WERI-Rb-1 (cell line): ENCODE measurements at regions not wholly inside any gene's neighbourhood (a gene's known extent, or its start where the extent isn't known, plus 50 kb on each side); places are given as distances from the start of the nearest gene placed in this dataset.

Experiments used
- DNase-seq: peaks from one replicate; pipeline ENCODE4 v3.0.0-alpha.2; 2020
- H3K27ac ChIP-seq: fragments of 250-450 bp; sonication (Bioruptor Pico); 2 replicates; pipeline ENCODE4 v1.5.1; 2020; ENCODE audit warnings: mild to moderate bottlenecking, moderate library complexity
- H3K27me3 ChIP-seq: fragments of 250-450 bp; sonication (Bioruptor Pico); 2 replicates; pipeline ENCODE4 v1.5.1; 2021; ENCODE audit warnings: mild to moderate bottlenecking, low read depth, moderate library complexity; ENCODE audit not compliant: insufficient read depth, severe bottlenecking
- H3K36me3 ChIP-seq: fragments of 250-450 bp; sonication (Bioruptor Pico); 2 replicates; pipeline ENCODE4 v1.5.1; 2020; ENCODE audit warnings: mild to moderate bottlenecking, moderate library complexity
- H3K4me3 ChIP-seq: 2 replicates; pipeline ENCODE4 v1.5.1; 2011; ENCODE audit warnings: low read depth, mild to moderate bottlenecking, control low read depth, low read length
- H3K9me3 ChIP-seq: fragments of 250-450 bp; sonication (Bioruptor Pico); 2 replicates; pipeline ENCODE4 v1.5.1; 2021; ENCODE audit warnings: mild to moderate bottlenecking, moderate library complexity; ENCODE audit not compliant: severe bottlenecking
- CTCF ChIP-seq: IDR thresholded peaks from 2 replicates; pipeline ENCODE4 v1.5.1; 2011; ENCODE audit warnings: low read depth, mild to moderate bottlenecking, control low read depth, inconsistent platforms, low read length

- H3K9me3 ChIP-seq: peaks cover 9% of the 10 kb centered on the region
- no peak for DNase-seq
- no peaks in the 10 kb centered on the region for H3K27me3 ChIP-seq
These were observed 825.8 kb upstream of the LCORL start for GRCh38 chr4:18847249-18847890.

GRCh38 chr4:18846313-18846712, 824.8 kb upstream of the LCORL start:
- Histone ChIP-seq H3K4me3 (no peak overlapping the region), H3K36me3 (no peaks in the 10 kb centered on the region), H3K27ac (no peak overlapping the region), H3K9me3 (peaks cover 13% of the 10 kb centered on the region), H3K27me3 (no peaks in the 10 kb centered on the region)
- DNase-seq: no peak
- TF ChIP-seq CTCF: no peak

More at GRCh38 chr4:18847249-18847890, 825.8 kb upstream of the LCORL start:
- Histone ChIP-seq H3K4me3 (no peak overlapping the region), H3K27ac (no peak overlapping the region), H3K36me3 (no peaks in the 10 kb centered on the region)
- no peak for TF ChIP-seq CTCF

- no peak overlapping the region for H3K4me3 ChIP-seq
- TF ChIP-seq CTCF: no peak
- H3K9me3 ChIP-seq: peaks cover 13% of the 10 kb centered on the region
- H3K27me3 ChIP-seq: no peaks in the 10 kb centered on the region
- no peak for DNase-seq
- H3K36me3 ChIP-seq: no peaks in the 10 kb centered on the region
- no peak overlapping the region for H3K27ac ChIP-seq
These were observed 823.2 kb upstream of the LCORL start for GRCh38 chr4:18844726-18845125.

GRCh38 chr4:18842431-18842830, 820.9 kb upstream of the LCORL start:
- no peak for DNase-seq

GRCh38 chr4:18840481-18840880, 818.9 kb upstream of the LCORL start:
- no peak overlapping the region for H3K4me3 ChIP-seq
- no peaks in the 10 kb centered on the region for H3K27me3 ChIP-seq
- peaks cover 16% of the 10 kb centered on the region for H3K9me3 ChIP-seq
- TF ChIP-seq CTCF: no peak
- no peak for DNase-seq
- no peak overlapping the region for H3K27ac ChIP-seq
- no peaks in the 10 kb centered on the region for H3K36me3 ChIP-seq

More at GRCh38 chr4:18842431-18842830, 820.9 kb upstream of the LCORL start:
- Histone ChIP-seq H3K36me3 (no peaks in the 10 kb centered on the region), H3K27me3 (no peaks in the 10 kb centered on the region), H3K9me3 (peaks cover 13% of the 10 kb centered on the region), H3K4me3 (no peak overlapping the region), H3K27ac (no peak overlapping the region)
- no peak for TF ChIP-seq CTCF
